Pancreas (tissue), 10 donors: ENCODE measurements at regions not wholly inside any gene's neighbourhood (a gene's known extent, or its start where the extent isn't known, plus 50 kb on each side); places are given as distances from the start of the nearest gene placed in this dataset.
"Not testable (repeated sequence)": the region's sequence is repeated elsewhere in the genome, so short reads cannot be mapped to it uniquely, and the experiment has no call there.

Experiments
- ATAC-seq, 4 donors: fragments of 200-7000 bp; cut with Tn5 transposase; one replicate each; pipeline versions ENCODE4 v1.8.0 to v1.9.1; 2020; ENCODE audit warnings: mild to moderate bottlenecking in 4 of 4, moderate library complexity in 4 of 4
- DNase-seq, 6 donors: peaks; one replicate each; pipeline ENCODE4 v3.0.0-alpha.2; 2020
- FAIRE-seq: peaks from 2 replicates; lab custom pipeline; 2012; peaks lifted over from hg19 to GRCh38; lab: Jason Lieb, UNC
- H3K27ac ChIP-seq, 4 donors: fragments of 200-600 bp; sonication (generic); 1 replicate in 3 of 4; 2 replicates in 1 of 4; pipeline versions ENCODE4 v1.5.0 to v1.8.0; 2020
- H3K27me3 ChIP-seq, 4 donors: fragments of 200-600 bp; one replicate each; pipeline ENCODE4 v1.8.0; 2021
- H3K36me3 ChIP-seq, 3 donors: fragments of 200-600 bp; sonication (generic) in 1 of 3; one replicate each; pipeline versions ENCODE4 v1.5.0 to v1.8.0; 2020 to 2021
- H3K4me1 ChIP-seq, 3 donors: fragments of 200-600 bp; one replicate each; pipeline ENCODE4 v1.8.0; 2021
- H3K4me3 ChIP-seq, 4 donors: fragments of 200-600 bp; sonication (generic) in 2 of 4; one replicate each; pipeline versions ENCODE4 v1.5.0 to v1.8.0; 2020 to 2021
- H3K9me3 ChIP-seq, 4 donors: fragments of 200-600 bp; one replicate each; pipeline ENCODE4 v1.8.0; 2021
- WGBS, 2 donors: extraction: QIAGEN DNeasy Blood & Tissue Kit; methylation state at CpG; one replicate each; pipeline ENCODE4 v1.1.7; 2013; 5-methylcytosine and 5-hydroxymethylcytosine counted together
- intact Hi-C, 3 donors: fragments of 100-400 bp; cut with DNase I; formaldehyde crosslinking; loops; one replicate each; pipeline versions ENCODE4 v1.11.1 to v1.14.2; 2022
- TF ChIP-seq, protein P1 (sequence below), 4 donors: fragments of 200-600 bp; sonication (generic) in 3 of 4; IDR thresholded peaks; one replicate each; pipeline versions ENCODE4 v1.5.0 to v1.8.0; 2021; ENCODE audit warnings: antibody characterized with exemption in 4 of 4
- donor health status: healthy with polysubstance abuse.
- donor health status: DM: no; HTN: no; CAD: no; lungs with moderate emphysema.
- donor health status: DM: no; HTN: no; CAD: no.
- donor health status: control.
- donor health status: control.
- donor health status: Bipolar disorder and iron deficiency.
- donor health status: DM: yes; HTN: yes; CAD: no.
- donor health status: DM: no; HTN: no; CAD: no.
- donor health status: DM: no; HTN: no; CAD: no.
- donor health status: DM: yes; HTN: yes; CAD: no.

DNA sequence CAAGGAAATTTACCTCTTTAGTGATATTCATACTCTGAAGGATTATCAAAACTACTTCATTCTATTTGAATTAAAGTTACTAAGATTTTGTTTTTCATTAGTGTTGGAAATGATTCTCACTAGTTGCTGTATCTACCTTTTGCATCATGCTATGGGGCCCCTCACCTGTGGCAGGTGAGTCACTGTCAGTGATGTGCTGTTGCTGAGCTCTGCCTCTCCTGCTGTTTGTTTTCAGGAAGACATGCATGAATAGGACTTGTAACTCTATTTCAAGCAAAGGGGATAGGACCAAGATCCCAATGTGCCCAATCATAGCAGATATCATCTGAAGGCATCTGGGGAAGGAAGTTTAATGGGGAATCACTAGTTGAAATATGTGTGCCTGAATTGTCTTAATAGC is 57.4 kb upstream of the AGR3 start:
- Histone ChIP-seq H3K36me3 (no peaks in the 10 kb centered on the region), H3K27me3 (no peaks in the 10 kb centered on the region), H3K27ac (no peak overlapping the region), H3K4me3 (no peak overlapping the region), H3K4me1 (peaks cover 0 to 7% (median 0%) of the 10 kb centered on the region in 3 donors), H3K9me3 (no peaks in the 10 kb centered on the region)
- FAIRE-seq (no peak), ATAC-seq (no peak), DNase-seq (no peak)
- intact Hi-C loops: no loop called here
- TF ChIP-seq, protein P1, sequence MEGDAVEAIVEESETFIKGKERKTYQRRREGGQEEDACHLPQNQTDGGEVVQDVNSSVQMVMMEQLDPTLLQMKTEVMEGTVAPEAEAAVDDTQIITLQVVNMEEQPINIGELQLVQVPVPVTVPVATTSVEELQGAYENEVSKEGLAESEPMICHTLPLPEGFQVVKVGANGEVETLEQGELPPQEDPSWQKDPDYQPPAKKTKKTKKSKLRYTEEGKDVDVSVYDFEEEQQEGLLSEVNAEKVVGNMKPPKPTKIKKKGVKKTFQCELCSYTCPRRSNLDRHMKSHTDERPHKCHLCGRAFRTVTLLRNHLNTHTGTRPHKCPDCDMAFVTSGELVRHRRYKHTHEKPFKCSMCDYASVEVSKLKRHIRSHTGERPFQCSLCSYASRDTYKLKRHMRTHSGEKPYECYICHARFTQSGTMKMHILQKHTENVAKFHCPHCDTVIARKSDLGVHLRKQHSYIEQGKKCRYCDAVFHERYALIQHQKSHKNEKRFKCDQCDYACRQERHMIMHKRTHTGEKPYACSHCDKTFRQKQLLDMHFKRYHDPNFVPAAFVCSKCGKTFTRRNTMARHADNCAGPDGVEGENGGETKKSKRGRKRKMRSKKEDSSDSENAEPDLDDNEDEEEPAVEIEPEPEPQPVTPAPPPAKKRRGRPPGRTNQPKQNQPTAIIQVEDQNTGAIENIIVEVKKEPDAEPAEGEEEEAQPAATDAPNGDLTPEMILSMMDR (IDR thresholded peaks at IDR 0.05): no peak

GRCh38 chr7:16940776-16941175 is 59.0 kb upstream of the AGR3 start:
- ATAC-seq (no peak), DNase-seq (no peak), FAIRE-seq (no peak)
- no peaks in the 10 kb centered on the region for H3K4me1 ChIP-seq
- intact Hi-C loops: no loop called here
- no peaks in the 10 kb centered on the region for H3K36me3 ChIP-seq
- no peaks in the 10 kb centered on the region for H3K9me3 ChIP-seq
- no peak overlapping the region for H3K4me3 ChIP-seq
- TF ChIP-seq, protein P1 (IDR thresholded peaks at IDR 0.05): no peak
- no peak overlapping the region for H3K27ac ChIP-seq
- no peaks in the 10 kb centered on the region for H3K27me3 ChIP-seq

DNA sequence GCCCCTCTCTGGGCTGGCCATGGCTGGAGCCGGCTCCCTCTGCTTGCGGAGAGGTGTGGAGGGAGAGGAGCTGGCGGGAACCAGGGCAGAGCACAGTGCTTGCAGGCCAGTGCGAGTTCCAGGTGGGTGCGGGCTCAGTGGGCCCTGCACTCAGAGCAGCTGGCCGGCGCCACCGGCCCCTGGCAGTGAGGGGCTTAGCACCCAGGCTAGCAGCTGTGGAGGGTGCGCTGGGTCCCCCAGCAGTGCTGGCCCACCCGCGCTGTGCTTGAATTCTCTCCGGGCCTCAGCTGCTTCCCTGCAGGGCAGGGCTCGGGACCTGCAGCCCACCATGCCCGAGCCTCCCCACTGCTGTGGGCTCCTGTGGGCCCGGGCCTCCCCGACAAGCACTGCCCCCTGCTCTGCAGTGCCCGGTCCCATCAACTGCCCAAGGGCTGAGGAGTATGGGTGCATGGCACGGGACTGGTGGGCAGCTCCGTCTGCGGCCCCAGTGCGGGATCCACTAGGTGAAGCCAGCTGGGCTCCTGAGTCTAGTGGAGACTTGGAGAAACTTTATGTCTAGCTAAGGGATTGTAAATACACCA is 61.2 kb upstream of the AGR3 start:
- H3K9me3 ChIP-seq: no peaks in the 10 kb centered on the region
- no peaks in the 10 kb centered on the region for H3K36me3 ChIP-seq
- TF ChIP-seq, protein P1 (IDR thresholded peaks at IDR 0.05): no peak
- DNase-seq (peak in 1 of 6 donors; percentile 57), FAIRE-seq (no peak), ATAC-seq (no peak)
- no peak overlapping the region for H3K27ac ChIP-seq
- H3K4me3 ChIP-seq: no peak overlapping the region
- WGBS, 2 donors: 89% methylated on average over 19 to 21 of the region's 21 CpGs
- no peaks in the 10 kb centered on the region for H3K4me1 ChIP-seq
- H3K27me3 ChIP-seq: no peaks in the 10 kb centered on the region
- intact Hi-C loops: no loop called here

- WGBS, 2 donors: 71 to 75% methylated on average over 1 of the region's 1 CpG
- H3K36me3 ChIP-seq: no peaks in the 10 kb centered on the region
- no peaks in the 10 kb centered on the region for H3K9me3 ChIP-seq
- DNase-seq (no peak), ATAC-seq (no peak), FAIRE-seq (no peak)
- H3K27me3 ChIP-seq: no peaks in the 10 kb centered on the region
- intact Hi-C loops: no loop called here
- TF ChIP-seq, protein P1 (IDR thresholded peaks at IDR 0.05): no peak
- no peak overlapping the region for H3K27ac ChIP-seq
- no peak overlapping the region for H3K4me3 ChIP-seq
- H3K4me1 ChIP-seq: no peaks in the 10 kb centered on the region
Measured at GRCh38 chr7:16944936-16945335, 63.2 kb upstream of the AGR3 start.

GRCh38 chr7:16945372-16945771 is 63.6 kb upstream of the AGR3 start:
- H3K27ac ChIP-seq: no peak overlapping the region
- H3K4me3 ChIP-seq: no peak overlapping the region
- TF ChIP-seq, protein P1 (IDR thresholded peaks at IDR 0.05): no peak
- FAIRE-seq (no peak), DNase-seq (no peak), ATAC-seq (no peak)
- no peaks in the 10 kb centered on the region for H3K36me3 ChIP-seq
- no peaks in the 10 kb centered on the region for H3K9me3 ChIP-seq
- intact Hi-C loops: no loop called here
- H3K27me3 ChIP-seq: no peaks in the 10 kb centered on the region
- H3K4me1 ChIP-seq: no peaks in the 10 kb centered on the region
- 88 to 96% methylated on average over 5 of the region's 5 CpGs for WGBS, 2 donors

- H3K4me3 ChIP-seq, intact Hi-C loops, FAIRE-seq, H3K27me3 ChIP-seq, H3K9me3 ChIP-seq, H3K4me1 ChIP-seq, ATAC-seq, DNase-seq, H3K36me3 ChIP-seq, H3K27ac ChIP-seq: not testable (repeated sequence)
- WGBS, 2 donors: 78 to 86% methylated on average over 4 of the region's 4 CpGs
Measured at GRCh38 chr7:16948110-16948509, 66.3 kb upstream of the AGR3 start.
